Cerebellar nuclear complex (tissue), 1 donor: ENCODE measurements at regions not wholly inside any gene's neighbourhood (a gene's known extent, or its start where the extent isn't known, plus 50 kb on each side); places are given as distances from the start of the nearest gene placed in this dataset.

Experiments used
- DNase-seq, 2 experiments: peaks; one replicate each; lab custom pipeline; 2025; lab: John Stamatoyannopoulos, UW

GRCh38 chr1:87615491-87615890 is 286.8 kb downstream of the LMO4 start:
- no peak for DNase-seq

DNA sequence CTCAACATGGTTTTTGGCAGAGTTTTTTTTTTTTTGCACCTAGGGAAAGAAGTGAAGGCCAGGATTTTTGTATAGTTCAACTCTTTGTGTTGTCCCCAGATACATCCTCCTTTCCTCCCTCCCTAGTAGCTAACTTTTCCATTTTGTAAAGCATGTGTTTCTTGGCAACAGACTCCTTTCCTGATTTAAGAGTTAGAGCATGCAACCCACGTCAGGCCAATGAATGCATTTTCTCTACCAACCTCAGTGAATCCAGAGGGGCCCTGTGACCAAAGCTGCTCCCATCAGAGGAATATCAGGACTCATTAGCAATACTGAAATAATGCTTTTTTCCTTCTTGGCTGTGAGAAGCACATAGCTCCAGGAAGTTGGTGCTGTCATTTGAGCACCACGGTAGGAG is 287.2 kb downstream of the LMO4 start:
- no peak for DNase-seq

DNA sequence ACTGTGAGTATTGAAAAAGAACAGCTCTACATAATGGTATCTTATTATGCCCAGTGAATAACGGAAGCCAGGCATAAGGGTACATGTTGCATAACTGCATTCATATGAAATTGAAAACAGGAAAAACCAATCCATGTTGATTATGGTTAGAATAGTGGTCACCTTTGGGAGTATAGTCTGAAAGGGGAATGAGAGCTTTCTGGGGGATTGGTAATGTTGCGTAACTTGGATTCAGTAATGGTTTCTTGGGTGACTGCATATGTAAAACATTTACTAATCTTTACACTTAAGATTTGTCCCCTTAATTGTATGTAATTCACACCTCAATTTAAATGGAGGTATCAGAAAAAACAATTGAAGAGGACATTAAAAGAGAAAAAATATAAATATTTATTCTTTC is 292.1 kb downstream of the LMO4 start:
- no peak for DNase-seq

GRCh38 chr1:87629673-87630072 is 301.0 kb downstream of the LMO4 start:
- DNase-seq, result no peak

- DNase-seq, result no peak
Measured at GRCh38 chr1:87632232-87632631, 303.6 kb downstream of the LMO4 start.

GRCh38 chr1:87636198-87636892 is 307.7 kb downstream of the LMO4 start:
- no peak for DNase-seq

DNA sequence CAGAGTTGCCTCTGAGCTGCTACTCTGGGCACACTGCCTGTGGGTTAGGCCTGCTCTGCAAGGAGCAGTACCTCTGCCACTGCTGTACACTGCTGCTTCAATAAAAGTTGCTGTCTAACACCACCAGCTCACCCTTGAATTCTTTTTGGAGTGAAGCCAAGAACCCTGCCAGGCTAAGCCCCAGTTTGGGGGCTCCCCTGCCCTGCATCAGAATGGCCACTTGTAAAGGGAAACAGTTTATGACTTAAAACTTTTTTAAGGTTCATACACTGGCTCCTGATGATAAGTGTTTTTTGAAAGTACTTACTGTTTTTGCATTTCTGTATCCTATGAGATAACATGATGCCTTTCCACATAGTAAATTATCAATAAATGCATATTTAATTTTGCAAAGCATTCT is 310.0 kb downstream of the LMO4 start:
- no peak for DNase-seq

GRCh38 chr1:87641996-87642395 is 313.3 kb downstream of the LMO4 start:
- DNase-seq, result no peak

DNA sequence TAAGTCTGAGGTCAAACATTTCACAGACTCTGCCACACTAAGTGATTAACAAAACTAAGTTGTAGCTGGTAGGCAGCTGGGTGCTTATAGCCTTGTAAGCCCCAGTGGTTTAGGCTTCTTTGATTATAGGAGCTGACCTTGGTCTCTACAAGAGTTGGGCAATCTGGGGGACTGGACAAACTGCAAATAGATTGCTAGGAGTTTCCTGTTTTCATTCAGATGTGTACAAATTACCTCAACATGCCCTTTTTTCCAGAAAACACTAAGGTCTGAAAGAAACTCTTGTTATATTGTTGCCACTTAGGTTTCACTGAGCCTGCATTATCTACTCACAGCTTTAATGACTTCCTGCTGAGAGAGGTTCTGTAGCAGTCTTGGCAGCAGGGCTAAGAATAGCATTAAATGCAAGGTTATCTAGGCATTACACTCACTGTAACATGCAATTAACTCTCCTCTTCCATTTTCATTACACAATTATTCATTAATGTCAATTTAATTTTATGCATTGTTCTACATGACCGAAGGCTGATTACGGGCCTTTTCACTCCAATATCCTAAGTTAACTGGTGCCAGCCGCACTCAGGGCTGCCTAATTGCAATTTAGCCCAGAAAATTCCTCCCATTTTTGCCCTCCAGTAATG is 314.0 kb downstream of the LMO4 start:
- DNase-seq, result no peak

DNA sequence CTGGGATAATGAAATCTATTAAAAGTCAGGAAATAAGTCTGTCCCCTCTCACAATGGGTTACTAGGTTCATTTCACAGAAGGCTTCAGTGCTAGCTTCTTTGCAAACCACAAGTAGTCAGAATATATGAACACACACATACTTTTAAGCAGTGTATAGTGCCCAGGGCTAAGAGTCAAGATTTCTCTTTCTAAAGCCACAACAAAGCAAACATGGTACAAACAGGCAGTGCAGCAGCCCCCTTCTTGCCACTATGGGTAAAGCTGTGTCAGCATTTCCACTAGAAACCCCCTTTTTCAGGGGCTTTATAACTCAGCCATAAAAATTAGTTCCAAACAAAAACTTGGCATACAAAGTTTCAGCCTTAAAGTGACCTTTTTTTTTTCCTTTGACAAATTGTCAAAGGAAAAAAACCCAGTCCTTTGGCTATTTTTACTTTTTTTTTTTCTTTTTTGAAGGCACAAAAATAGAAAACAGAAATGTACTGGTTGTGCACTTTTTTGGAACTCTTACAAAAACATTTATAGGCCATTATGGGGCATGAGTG is 315.4 kb downstream of the LMO4 start:
- no peak for DNase-seq

DNA sequence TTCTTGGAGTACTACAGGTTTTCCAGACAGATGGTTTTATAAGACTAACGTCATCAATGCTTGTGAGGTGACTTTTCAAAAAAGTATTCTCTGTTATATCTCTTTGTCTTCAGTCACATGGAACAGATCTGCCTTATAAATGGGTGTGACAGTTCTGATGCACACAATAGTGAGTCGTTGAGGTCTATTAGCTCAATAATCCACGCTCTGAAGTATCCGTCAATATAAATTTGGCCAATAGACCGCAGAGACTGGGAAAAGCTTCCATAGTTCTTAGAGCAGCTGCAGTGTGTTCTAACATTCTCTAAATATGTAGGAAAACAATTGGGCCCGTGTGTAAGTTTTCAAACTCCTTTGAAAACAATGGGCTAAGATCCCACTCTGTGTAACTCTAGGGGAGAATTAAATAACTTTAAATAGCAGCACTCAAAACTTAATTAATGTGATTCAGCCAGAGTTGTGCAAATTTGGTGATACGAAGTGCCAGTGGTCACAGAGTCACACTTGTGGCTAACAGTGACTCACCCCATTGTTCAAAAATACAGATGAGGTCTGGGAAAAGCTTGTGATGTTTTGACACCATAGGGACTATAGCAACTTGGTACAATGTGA is 316.0 kb downstream of the LMO4 start:
- no peak for DNase-seq

- no peak for DNase-seq
Measured at GRCh38 chr1:87647430-87648177, 318.9 kb downstream of the LMO4 start.

GRCh38 chr1:87648323-87649119 is 319.8 kb downstream of the LMO4 start:
- no peak for DNase-seq

DNA sequence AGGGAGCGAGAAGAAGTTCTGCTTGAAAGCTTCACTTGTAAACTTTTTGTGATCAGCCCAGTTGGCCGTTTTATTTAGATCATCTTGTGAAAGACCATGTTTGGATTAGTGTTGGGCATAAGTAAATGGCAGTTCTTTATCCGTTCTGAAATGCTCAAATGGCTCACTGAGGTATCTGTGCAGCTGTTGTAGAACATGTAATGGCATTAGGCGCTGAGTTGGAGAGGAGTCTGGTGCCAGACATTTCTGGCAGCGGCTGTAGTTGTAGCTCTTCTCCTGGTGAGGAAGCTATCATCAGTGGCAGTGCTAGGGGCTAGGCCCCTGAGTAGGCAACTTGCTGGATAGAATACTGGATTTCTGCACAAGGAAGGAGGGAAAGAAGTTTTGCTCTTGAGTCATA is 321.6 kb downstream of the LMO4 start:
- no peak for DNase-seq

DNA sequence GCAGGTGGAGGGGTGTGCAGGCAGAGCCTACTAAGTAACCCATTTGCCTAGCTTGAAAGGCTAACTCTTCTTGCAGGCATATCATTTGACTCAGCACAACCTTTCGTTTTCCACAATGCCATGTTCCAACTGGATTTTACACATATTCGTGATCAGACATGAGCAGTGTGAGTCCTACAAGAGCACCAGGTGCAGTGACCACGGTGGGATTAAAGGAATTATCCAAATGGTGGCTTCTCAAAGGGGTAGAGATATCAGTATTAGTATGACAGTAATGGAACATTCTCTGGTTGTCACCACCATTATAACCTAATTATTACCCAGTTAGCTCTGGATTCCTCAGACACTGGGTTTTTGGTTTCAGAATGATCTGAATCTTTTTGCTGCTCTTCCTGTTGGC is 323.5 kb downstream of the LMO4 start:
- DNase-seq, result no peak

DNA sequence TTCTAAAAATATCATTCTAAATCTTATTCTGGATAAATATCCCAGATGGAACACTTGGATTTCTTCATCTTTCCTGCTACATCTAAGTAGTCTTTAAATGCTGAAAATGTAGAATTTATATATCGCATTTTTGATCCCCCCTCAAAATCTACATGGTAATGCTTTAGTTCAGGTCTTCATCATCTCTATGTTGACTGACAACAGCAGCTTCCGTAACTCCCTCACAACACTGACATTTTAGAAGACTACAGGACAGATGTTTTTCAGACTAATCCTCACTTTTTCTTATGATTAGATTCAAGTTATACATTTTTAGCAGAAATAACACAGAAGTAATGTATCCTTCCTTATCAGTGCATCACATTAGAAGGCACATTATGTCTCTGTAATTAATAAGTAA is 336.5 kb downstream of the LMO4 start:
- DNase-seq, result no peak

DNA sequence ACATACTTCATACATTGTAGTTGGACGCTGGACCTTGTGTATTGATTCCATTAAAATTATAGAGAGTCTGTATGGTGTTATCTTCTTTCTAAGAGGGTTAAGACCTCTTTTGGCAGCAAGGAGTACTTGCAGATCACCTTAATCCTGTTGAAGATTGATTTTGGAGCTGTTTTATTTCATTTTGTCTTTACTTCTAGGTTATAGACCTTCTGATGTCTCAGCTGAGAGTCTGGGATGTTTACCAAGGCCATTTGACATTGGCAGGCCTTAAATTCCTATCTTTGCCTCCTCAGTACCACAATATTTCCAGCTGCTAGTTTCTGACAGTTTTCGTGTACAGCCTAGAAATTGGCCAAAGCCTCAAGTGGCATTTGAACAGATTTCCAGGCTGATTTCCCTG is 338.0 kb downstream of the LMO4 start:
- DNase-seq, result no peak

DNA sequence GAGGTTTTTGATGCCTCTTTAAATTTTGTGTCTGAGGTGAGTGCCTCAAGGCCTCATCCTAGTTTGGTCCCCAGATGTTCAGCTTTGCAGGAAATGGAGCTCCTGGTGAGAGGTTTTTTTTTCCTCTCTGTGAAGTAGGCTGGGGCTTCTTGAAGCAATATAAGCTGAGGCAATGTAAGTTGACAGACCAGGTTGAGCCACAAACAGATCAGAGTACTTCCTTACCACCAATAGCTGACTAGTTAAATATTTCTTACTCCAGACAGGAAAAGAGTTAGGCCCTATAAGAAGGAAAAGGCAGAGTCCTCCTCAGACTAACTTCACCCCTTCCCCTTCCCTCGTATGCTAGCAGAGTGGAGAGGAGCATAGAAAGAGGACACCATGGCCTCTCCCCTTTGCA is 341.0 kb downstream of the LMO4 start:
- no peak for DNase-seq

GRCh38 chr1:87673309-87673708 is 344.6 kb downstream of the LMO4 start:
- DNase-seq, result no peak

GRCh38 chr1:87673748-87674147 is 345.1 kb downstream of the LMO4 start:
- no peak for DNase-seq

- no peak for DNase-seq
Measured at GRCh38 chr1:87674791-87675190, 346.1 kb downstream of the LMO4 start.

DNA sequence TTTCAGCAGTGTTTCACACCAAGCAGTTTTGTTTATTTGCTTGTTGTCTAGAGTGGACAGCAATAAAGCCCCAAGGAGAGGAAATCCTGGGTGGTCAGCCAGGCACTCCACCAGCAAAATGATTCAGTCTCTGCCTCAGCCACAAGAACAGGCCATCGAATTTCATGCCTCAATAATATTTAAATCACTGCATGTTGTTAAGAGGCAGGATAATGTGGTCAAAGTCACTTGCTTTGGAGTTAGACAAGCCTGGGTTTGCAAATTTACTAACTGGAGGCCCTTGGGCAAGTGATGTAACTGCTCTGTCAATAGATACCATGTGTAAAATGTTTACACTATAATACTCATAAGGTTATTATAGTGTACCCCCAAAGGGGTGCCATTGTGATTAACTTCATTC is 349.6 kb downstream of the LMO4 start:
- DNase-seq, result no peak
